SJCRH30 (cell line): ENCODE measurements at regions not wholly inside any gene's neighbourhood (a gene's known extent, or its start where the extent isn't known, plus 50 kb on each side); places are given as distances from the start of the nearest gene placed in this dataset.

ENCODE experiments used
- DNase-seq, 2 experiments: peaks; one replicate each; pipeline ENCODE4 v3.0.0-alpha.2; 2015 to 2020
- H3K27ac ChIP-seq: fragments of 250-450 bp; sonication (Bioruptor Pico); 2 replicates; pipeline ENCODE4 v1.5.1; 2020; ENCODE audit warnings: mild to moderate bottlenecking, moderate library complexity
- H3K27me3 ChIP-seq: fragments of 250-450 bp; sonication (Bioruptor Pico); 2 replicates; pipeline ENCODE4 v1.5.1; 2020; ENCODE audit warnings: mild to moderate bottlenecking, moderate library complexity
- H3K36me3 ChIP-seq: fragments of 250-450 bp; sonication (Bioruptor Pico); 2 replicates; pipeline ENCODE4 v1.5.1; 2020; ENCODE audit warnings: mild to moderate bottlenecking, moderate library complexity
- H3K4me1 ChIP-seq: fragments of 250-450 bp; sonication (Bioruptor Pico); 2 replicates; pipeline ENCODE4 v1.5.1; 2020; ENCODE audit warnings: mild to moderate bottlenecking, moderate library complexity
- H3K4me3 ChIP-seq: fragments of 250-450 bp; sonication (Bioruptor Pico); 2 replicates; pipeline ENCODE4 v1.5.1; 2020; ENCODE audit warnings: mild to moderate bottlenecking, moderate library complexity
- H3K9me3 ChIP-seq: fragments of 250-450 bp; sonication (Bioruptor Pico); replicated peaks from 2 replicates; pipeline ENCODE4 v1.5.1; 2020; ENCODE audit warnings: mild to moderate bottlenecking, moderate library complexity

- Histone ChIP-seq H3K27me3 (no peaks in the 10 kb centered on the region), H3K4me3 (no peak overlapping the region), H3K36me3 (no peaks in the 10 kb centered on the region), H3K4me1 (no peaks in the 10 kb centered on the region), H3K9me3 (no peaks in the 10 kb centered on the region), H3K27ac (no peak overlapping the region)
- DNase-seq, result no peak
These were observed 1299.2 kb upstream of the SLC10A2 start for GRCh38 chr13:104365430-104365829.

GRCh38 chr13:104357672-104358354 lies 1291.6 kb upstream of the SLC10A2 start:
- no peaks in the 10 kb centered on the region for H3K27me3 ChIP-seq
- no peaks in the 10 kb centered on the region for H3K36me3 ChIP-seq
- H3K4me1 ChIP-seq, result peaks cover 5% of the 10 kb centered on the region; the same call in 1 of the 2 replicates
- H3K27ac ChIP-seq, result peak overlapping the region; percentile 17; the same call in 1 of the 2 replicates
- no peaks in the 10 kb centered on the region for H3K9me3 ChIP-seq
- no peak overlapping the region for H3K4me3 ChIP-seq
- no peak for DNase-seq

GRCh38 chr13:104357174-104357573 lies 1291.0 kb upstream of the SLC10A2 start:
- H3K36me3 ChIP-seq, result no peaks in the 10 kb centered on the region
- H3K4me1 ChIP-seq, result peaks cover 5% of the 10 kb centered on the region; the same call in 1 of the 2 replicates
- no peaks in the 10 kb centered on the region for H3K9me3 ChIP-seq
- H3K27ac ChIP-seq, result peak overlapping the region; percentile 17; the same call in 1 of the 2 replicates
- peak in 1 of 2 experiments; percentile 4 for DNase-seq
- no peak overlapping the region for H3K4me3 ChIP-seq
- H3K27me3 ChIP-seq, result no peaks in the 10 kb centered on the region

- Histone ChIP-seq H3K9me3 (no peaks in the 10 kb centered on the region), H3K27ac (no peak overlapping the region), H3K36me3 (no peaks in the 10 kb centered on the region), H3K27me3 (no peaks in the 10 kb centered on the region), H3K4me1 (peaks cover 5% of the 10 kb centered on the region; the same call in 1 of the 2 replicates), H3K4me3 (no peak overlapping the region)
- DNase-seq, result no peak
These were observed 1288.9 kb upstream of the SLC10A2 start for GRCh38 chr13:104355041-104355670.

- Histone ChIP-seq H3K4me1 (peaks cover 3% of the 10 kb centered on the region; the same call in 1 of the 2 replicates), H3K9me3 (no peaks in the 10 kb centered on the region), H3K27me3 (no peaks in the 10 kb centered on the region), H3K36me3 (no peaks in the 10 kb centered on the region), H3K4me3 (no peak overlapping the region), H3K27ac (no peak overlapping the region)
- DNase-seq, result no peak
These were observed 1261.0 kb upstream of the SLC10A2 start for GRCh38 chr13:104327211-104327610.

- DNase-seq, result no peak
- Histone ChIP-seq H3K27me3 (no peaks in the 10 kb centered on the region), H3K4me3 (no peak overlapping the region), H3K9me3 (no peaks in the 10 kb centered on the region), H3K27ac (no peak overlapping the region), H3K36me3 (no peaks in the 10 kb centered on the region), H3K4me1 (peaks cover 3% of the 10 kb centered on the region; the same call in 1 of the 2 replicates)
These were observed 1260.3 kb upstream of the SLC10A2 start for GRCh38 chr13:104326523-104326922.

GRCh38 chr13:104321756-104322155 lies 1255.5 kb upstream of the SLC10A2 start:
- Histone ChIP-seq H3K4me1 (no peaks in the 10 kb centered on the region; the same call in 1 of the 2 replicates), H3K27me3 (no peaks in the 10 kb centered on the region), H3K27ac (no peak overlapping the region), H3K9me3 (no peaks in the 10 kb centered on the region), H3K36me3 (no peaks in the 10 kb centered on the region), H3K4me3 (no peak overlapping the region)
- DNase-seq, result no peak

GRCh38 chr13:104320446-104320845 lies 1254.2 kb upstream of the SLC10A2 start:
- Histone ChIP-seq H3K27ac (no peak overlapping the region), H3K27me3 (no peaks in the 10 kb centered on the region), H3K36me3 (no peaks in the 10 kb centered on the region), H3K4me3 (no peak overlapping the region), H3K9me3 (no peaks in the 10 kb centered on the region), H3K4me1 (peaks cover 4% of the 10 kb centered on the region)
- no peak for DNase-seq

- H3K9me3 ChIP-seq, result peaks cover 4% of the 10 kb centered on the region
- H3K36me3 ChIP-seq, result no peaks in the 10 kb centered on the region
- no peak overlapping the region for H3K4me3 ChIP-seq
- no peak overlapping the region for H3K27ac ChIP-seq
- peak in 1 of 2 experiments; percentile 37 for DNase-seq
- H3K4me1 ChIP-seq, result peaks cover 11% of the 10 kb centered on the region
- H3K27me3 ChIP-seq, result no peaks in the 10 kb centered on the region
These were observed 1251.9 kb upstream of the SLC10A2 start for GRCh38 chr13:104318121-104318520.

GRCh38 chr13:104315606-104316005 lies 1249.4 kb upstream of the SLC10A2 start:
- H3K27ac ChIP-seq, result peak overlapping the region; percentile 72
- no peaks in the 10 kb centered on the region for H3K36me3 ChIP-seq
- peaks cover 4% of the 10 kb centered on the region for H3K9me3 ChIP-seq
- H3K4me3 ChIP-seq, result no peak overlapping the region
- DNase-seq, result peak; percentile 10 to 30
- H3K4me1 ChIP-seq, result peaks cover 11% of the 10 kb centered on the region
- H3K27me3 ChIP-seq, result no peaks in the 10 kb centered on the region

GRCh38 chr13:104314926-104315535 lies 1248.8 kb upstream of the SLC10A2 start:
- no peak overlapping the region for H3K4me3 ChIP-seq
- peaks cover 11% of the 10 kb centered on the region for H3K4me1 ChIP-seq
- H3K9me3 ChIP-seq, result peaks cover 4% of the 10 kb centered on the region
- peak overlapping the region; percentile 72 for H3K27ac ChIP-seq
- peak in 1 of 2 experiments; percentile 10 for DNase-seq
- no peaks in the 10 kb centered on the region for H3K27me3 ChIP-seq
- no peaks in the 10 kb centered on the region for H3K36me3 ChIP-seq

- Histone ChIP-seq H3K9me3 (peaks cover 4% of the 10 kb centered on the region), H3K27ac (no peak overlapping the region; the same call in 1 of the 2 replicates), H3K4me3 (no peak overlapping the region), H3K27me3 (no peaks in the 10 kb centered on the region), H3K36me3 (no peaks in the 10 kb centered on the region), H3K4me1 (peaks cover 11% of the 10 kb centered on the region)
- no peak for DNase-seq
These were observed 1248.1 kb upstream of the SLC10A2 start for GRCh38 chr13:104314321-104314720.

GRCh38 chr13:104310861-104311260 lies 1244.6 kb upstream of the SLC10A2 start:
- Histone ChIP-seq H3K27ac (no peak overlapping the region), H3K27me3 (no peaks in the 10 kb centered on the region), H3K4me1 (peaks cover 9% of the 10 kb centered on the region), H3K4me3 (no peak overlapping the region), H3K9me3 (peaks cover 4% of the 10 kb centered on the region), H3K36me3 (no peaks in the 10 kb centered on the region)
- DNase-seq, result no peak

- H3K27me3 ChIP-seq, result no peaks in the 10 kb centered on the region
- no peaks in the 10 kb centered on the region for H3K9me3 ChIP-seq
- no peak overlapping the region for H3K4me3 ChIP-seq
- H3K27ac ChIP-seq, result no peak overlapping the region
- H3K36me3 ChIP-seq, result no peaks in the 10 kb centered on the region
- no peak for DNase-seq
- no peaks in the 10 kb centered on the region for H3K4me1 ChIP-seq
These were observed 1243.2 kb upstream of the SLC10A2 start for GRCh38 chr13:104309431-104309830.
